ENCODE measurements at regions not wholly inside any gene's neighbourhood (a gene's known extent, or its start where the extent isn't known, plus 50 kb on each side); places are given as distances from the start of the nearest gene placed in this dataset.

GRCh38 chr2:3094999-3095958 is 282.3 kb downstream of the EIPR1 start:
- H3K79me2 ChIP-seq (ENCODE audit: insufficient read depth, low read length) = no peaks in the 10 kb centered on the region
- intact Hi-C loops (cut with micrococcal nuclease) = no loop called here
- H3K9me2 ChIP-seq (ENCODE audit: insufficient read depth) = no peaks in the 10 kb centered on the region
- ChIA-PET RAD21 (ENCODE audit: low non-redundant PET in 1 of 2, low total read pairs in 2 of 2, uncharacterized antibody in 2 of 2, unreplicated experiment in 2 of 2) (no interaction called here), POLR2A (no interaction called here), CTCF (no interaction called here)
- H3K4me1 ChIP-seq (ENCODE audit: control insufficient read depth in 1 of 2, insufficient read depth in 2 of 2, low read length in 2 of 2) = no peaks in the 10 kb centered on the region
- BruUV-seq (replicated peaks) = no TSS peak
- H3K4me2 ChIP-seq (ENCODE audit: low read length) = no peak overlapping the region
- no peak overlapping the region for H3K4me3 ChIP-seq (replicated peaks in 1 of 2; ENCODE audit: low read depth in 1 of 2, low read length in 2 of 2)
- H3K36me3 ChIP-seq (ENCODE audit: control insufficient read depth in 1 of 2, insufficient read depth in 2 of 2, low read length in 2 of 2) = no peaks in the 10 kb centered on the region
- no peaks in the 10 kb centered on the region for H3K9me3 ChIP-seq (ENCODE audit: control insufficient read depth in 1 of 2, insufficient read depth in 1 of 2, low read depth in 1 of 2, low read length in 2 of 2)
- H2AFZ ChIP-seq (ENCODE audit: low read depth, low read length, poor library complexity, severe bottlenecking) = no peak overlapping the region
- H4K20me1 ChIP-seq (ENCODE audit: insufficient read depth) = no peaks in the 10 kb centered on the region
- H3K27me3 ChIP-seq (ENCODE audit: insufficient read depth, low read length) = peaks cover 28% of the 10 kb centered on the region
- TF ChIP-seq SRF (IDR thresholded peaks at IDR 0.05; ENCODE audit: low read depth) (no peak), POLR2A (IDR thresholded peaks at IDR 0.05; ENCODE audit: borderline replicate concordance, extremely low read depth, insufficient read depth, insufficient read length) (no peak), MAX (IDR thresholded peaks at IDR 0.05) (no peak), EZH2 (IDR thresholded peaks at IDR 0.05) (no peak), REST (IDR thresholded peaks at IDR 0.05; ENCODE audit: low read depth) (no peak), EZH2phosphoT487 (IDR thresholded peaks at IDR 0.05; ENCODE audit: borderline replicate concordance) (no peak), EGR1 (IDR thresholded peaks at IDR 0.05; ENCODE audit: low read depth) (no peak), POLR2AphosphoS5 (IDR thresholded peaks at IDR 0.05; ENCODE audit: low read depth, low read length) (no peak), ZBTB33 (IDR thresholded peaks at IDR 0.05; ENCODE audit: extremely low read depth, insufficient replicate concordance, low read length) (no peak), RAD21 (IDR thresholded peaks at IDR 0.05; ENCODE audit: low read depth) (no peak), SP1 (IDR thresholded peaks at IDR 0.05; ENCODE audit: low read depth) (no peak), CEBPB (IDR thresholded peaks at IDR 0.05; ENCODE audit: low read depth) (no peak), CBX3 (IDR thresholded peaks at IDR 0.05; ENCODE audit: low read depth) (no peak), ZNF274 (IDR thresholded peaks at IDR 0.05; ENCODE audit: low read depth, low read length) (no peak)
- no peak for ATAC-seq
- DNase-seq (ENCODE audit: low read depth, low spot score) = no peak
- H3K27ac ChIP-seq (ENCODE audit: low read depth, low read length) = no peak overlapping the region
- no peak overlapping the region for H3K9ac ChIP-seq (ENCODE audit: low read length)

Measured in HCT116 (cell line).